HG03565 (cell line): ENCODE measurements at regions not wholly inside any gene's neighbourhood (a gene's known extent, or its start where the extent isn't known, plus 50 kb on each side); places are given as distances from the start of the nearest gene placed in this dataset.
"Not testable (repeated sequence)": the region's sequence is repeated elsewhere in the genome, so short reads cannot be mapped to it uniquely, and the experiment has no call there.

ENCODE experiments used
- ATAC-seq: cut with Tn5 transposase; IDR thresholded peaks from one replicate; pipeline ENCODE4 v1.9.1; 2021; ENCODE audit warnings: mild to moderate bottlenecking, moderate library complexity; ENCODE audit not compliant: unreplicated experiment

DNA sequence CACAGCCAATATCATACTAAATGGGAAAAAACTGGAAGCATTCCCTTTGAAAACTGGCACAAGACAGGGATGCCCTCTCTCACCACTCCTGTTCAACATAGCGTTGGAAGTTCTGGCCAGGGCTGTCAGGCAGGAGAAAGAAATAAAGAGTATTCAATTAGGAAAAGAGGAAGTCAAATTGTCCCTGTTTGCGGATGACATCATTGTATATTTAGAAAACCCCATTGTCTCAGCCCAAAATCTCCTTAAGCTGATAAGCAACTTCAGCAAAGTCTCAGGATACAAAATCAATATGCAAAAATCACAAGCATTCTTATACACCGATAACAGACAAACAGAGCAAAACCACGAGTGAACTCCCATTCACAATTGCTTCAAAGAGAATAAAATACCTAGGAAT, 283.4 kb downstream of the TSN start:
- ATAC-seq = not testable (repeated sequence)

DNA sequence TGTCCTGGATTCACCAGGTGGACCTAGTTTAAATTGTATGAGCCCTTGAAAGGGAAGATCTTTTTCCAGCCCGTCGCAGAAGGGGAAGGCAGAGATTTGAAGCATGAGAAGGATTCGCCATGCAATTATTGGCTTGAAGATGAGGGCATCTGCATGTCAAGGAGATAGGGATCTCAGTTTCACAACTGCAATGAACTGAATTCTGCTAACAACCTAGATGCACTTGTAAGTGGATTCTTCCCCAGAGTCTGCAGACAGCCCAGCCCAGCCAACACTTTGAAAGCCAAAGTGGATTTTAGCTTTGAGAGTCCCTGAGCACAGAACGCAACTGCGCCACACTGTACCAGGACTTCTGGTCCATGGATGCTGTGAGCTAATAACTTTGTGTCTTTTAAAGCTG, 286.0 kb downstream of the TSN start:
- no peak for ATAC-seq

DNA sequence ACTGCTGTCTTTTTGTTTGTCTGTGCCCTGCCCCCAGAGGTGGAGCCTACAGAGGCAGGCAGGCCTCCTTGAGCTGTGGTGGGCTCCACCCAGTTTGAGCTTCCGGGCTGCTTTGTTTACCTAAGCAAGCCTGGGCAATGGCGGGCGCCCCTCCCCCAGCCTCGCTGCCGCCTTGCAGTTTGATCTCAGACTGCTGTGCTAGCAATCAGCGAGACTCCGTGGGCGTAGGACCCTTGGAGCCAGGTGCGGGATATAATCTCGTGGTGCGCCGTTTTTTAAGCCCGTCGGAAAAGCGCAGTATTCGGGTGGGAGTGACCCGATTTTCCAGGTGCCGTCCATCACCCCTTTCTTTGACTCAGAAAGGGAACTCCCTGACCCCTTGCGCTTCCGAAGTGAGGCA, 296.2 kb downstream of the TSN start:
- ATAC-seq = not testable (repeated sequence)

DNA sequence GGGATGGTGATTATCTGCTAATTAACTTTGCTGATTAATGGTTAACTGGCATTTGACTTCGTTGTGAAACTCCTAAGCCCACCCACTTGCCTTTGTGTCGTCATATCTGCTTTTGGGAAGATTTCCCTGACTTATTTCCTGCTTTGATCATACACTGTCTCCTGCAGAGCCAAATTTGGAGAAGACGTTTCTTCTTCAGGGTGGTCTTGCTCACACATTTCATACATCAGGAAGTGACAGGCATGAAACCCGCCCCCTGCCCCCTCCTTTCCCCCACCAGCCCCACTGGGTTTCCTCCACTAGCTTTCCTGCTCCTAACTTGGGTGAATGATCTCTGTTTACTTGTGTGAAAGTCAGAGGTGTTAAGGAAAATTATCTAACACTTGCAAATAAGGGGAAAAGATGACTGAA, 300.1 kb downstream of the TSN start:
- no peak for ATAC-seq

DNA sequence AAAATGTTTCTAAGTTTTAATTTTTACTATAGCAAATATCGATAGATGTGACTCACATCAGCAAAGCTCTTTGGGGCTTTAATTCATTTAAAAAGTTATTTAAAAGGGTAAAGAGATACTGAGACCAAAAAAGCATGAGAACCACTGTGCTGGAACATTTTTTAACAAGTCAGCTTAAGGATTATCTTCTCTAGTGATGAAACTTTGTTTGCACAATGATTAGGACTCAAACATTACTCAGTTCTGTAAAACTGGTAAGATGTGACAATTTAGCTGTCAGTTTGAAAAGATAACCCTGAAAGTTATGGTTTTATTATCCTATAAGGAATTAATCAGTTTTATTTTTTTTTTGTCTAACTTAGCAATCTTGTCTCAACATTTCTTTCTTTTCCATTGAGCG, 301.4 kb downstream of the TSN start:
- no peak for ATAC-seq

DNA sequence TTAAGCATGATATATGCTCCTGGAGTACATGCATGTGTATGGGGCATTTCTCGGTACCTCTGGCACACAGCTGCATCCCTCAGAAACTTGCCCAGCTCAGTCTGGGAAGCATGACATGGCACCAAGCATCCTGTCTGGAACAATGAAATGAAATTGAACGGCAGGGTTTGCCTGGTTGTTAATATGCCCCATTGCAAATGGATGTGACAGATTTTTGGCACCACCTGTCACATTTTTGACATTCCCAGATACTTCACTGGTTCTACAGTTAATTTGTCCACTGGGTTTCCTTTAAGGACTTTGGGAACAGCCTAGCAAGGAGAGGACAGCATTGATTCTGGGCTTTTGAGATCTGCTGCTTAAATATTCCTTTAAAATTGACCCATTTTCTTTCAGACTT, 305.8 kb downstream of the TSN start:
- ATAC-seq = no peak

DNA sequence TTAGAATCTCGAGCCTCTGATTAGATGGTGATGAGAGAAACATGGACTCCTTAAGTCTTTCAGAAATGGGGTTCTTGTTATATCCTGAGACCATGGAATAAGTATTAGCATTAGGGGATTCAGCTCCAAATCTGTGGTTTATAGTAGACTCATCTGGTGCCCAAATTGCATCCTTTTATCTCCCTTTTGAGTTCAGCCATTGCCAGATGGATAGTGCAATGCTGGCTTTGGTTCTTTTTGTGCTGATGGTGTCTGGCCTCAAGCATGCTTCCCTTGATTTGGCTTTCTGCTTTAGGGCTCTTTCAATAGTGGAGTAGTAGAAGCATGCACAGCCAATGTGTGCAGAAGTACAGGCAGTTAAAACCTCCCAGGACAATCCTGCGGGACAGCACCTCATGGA, 306.4 kb downstream of the TSN start:
- no peak for ATAC-seq

DNA sequence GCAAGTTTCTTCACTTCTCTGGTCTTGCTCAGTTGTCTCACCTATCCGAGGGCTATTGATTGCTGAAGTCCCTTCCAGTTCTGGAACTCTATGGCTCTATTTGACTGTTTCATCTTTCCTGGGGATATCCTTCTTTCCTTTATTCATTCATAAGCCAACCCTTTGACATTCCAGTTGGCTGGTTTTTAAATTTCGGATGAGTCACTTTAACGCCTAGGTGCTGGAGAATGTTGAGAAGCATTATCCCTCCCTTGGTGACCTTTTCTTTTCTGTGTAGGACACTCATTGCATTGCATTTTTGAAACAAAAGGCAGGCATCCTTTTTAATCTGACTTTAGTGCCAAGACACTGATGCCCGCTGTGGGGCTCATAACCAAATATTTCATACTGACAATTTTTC, 307.1 kb downstream of the TSN start:
- ATAC-seq = no peak

DNA sequence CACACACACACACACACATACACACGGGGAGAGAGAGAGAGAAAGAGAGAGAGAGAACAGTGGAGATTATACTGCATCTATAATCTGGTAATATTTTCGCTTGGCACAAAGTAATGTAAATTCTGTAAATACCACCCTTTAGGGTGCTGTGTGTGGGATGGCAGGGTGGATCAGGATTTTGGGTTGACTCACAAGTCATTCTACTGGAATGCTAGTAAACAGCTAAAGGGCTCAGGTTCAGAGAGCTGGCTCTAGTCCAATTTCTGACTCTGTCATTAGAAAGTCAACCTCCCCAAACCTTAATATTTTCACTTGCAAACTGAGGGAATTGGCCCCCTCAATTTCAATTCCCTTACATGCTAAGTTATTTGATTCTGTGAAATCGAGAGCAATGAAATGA, 308.3 kb downstream of the TSN start:
- no peak for ATAC-seq

DNA sequence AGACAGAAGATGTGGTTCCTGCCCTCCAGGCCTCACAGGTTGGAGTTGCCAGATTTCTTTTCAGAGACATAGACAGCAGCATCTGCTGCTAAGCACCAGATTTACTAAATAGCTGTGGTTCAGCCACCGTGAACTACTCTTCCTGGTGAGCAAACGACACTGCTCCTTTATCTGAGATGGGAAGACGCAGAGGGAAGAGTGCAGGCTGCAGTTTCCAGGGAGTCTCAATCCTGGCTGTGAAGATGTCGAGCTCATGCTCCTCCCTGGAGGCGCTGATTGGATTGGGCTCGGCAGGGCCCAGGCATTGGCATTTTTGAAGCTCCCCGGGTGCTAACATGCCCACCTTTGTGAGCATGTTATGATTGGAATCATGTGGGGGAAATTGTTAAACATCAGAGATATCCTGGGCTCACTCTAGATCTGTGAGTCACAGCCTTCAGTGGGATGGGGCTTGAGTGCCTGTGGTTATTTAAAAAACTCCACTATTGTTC, 314.8 kb downstream of the TSN start:
- no peak for ATAC-seq

DNA sequence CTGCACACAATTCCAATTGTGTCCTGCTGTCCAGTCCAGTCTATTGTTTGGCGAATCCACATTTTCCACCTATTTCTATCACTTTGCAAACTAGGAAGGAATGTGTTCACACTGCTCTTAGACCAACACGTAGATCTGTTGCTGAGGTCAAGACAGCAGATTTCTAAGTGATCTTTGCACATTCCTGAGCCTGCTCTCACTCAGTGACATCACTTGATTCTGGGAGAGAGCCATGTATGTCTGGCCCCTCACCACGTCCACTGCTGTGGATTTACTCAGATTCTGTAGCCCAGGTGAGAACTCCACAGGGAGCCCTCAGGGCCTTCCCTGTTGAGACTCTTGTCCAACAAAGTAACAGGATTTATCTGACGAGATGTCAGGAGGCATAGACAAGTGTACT, 317.2 kb downstream of the TSN start:
- ATAC-seq = no peak

DNA sequence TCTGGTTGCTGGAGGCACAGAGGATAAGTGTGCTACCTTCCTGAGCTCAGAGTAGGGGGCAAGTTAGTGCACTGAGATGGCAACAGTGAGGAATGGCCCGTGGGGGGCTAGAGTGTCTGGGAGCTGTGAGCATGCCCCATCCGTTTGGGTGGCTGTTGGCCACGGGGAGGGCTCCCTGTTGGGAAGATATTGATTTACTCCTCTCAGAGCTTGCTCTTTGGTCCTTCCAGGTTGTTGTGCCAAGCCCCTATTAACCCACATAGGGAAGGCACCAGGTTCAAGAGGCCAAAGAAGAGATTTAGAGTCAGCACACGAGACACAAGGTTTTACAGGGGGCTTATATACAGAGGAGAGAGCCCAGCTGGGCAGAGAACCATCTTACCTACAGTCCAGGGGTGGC, 318.8 kb downstream of the TSN start:
- no peak for ATAC-seq

DNA sequence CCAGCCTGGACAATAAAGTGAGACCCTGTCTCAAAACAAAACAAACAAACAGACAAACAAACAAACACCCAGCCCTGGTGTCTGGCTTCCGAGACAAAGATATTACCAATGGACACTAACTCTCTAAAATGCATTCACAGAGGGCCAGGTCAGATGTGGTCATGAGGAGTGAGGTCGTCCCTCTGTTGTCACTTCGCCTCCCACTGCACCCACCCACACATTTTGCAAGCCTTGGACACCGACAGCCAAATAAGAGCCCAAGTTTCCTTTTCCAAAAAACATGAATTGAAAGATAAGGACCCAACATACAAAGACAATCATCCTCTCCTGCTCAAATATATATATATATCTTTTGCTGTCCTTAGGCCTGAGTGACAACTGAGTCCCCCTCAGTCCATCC, 319.9 kb downstream of the TSN start:
- no peak for ATAC-seq

DNA sequence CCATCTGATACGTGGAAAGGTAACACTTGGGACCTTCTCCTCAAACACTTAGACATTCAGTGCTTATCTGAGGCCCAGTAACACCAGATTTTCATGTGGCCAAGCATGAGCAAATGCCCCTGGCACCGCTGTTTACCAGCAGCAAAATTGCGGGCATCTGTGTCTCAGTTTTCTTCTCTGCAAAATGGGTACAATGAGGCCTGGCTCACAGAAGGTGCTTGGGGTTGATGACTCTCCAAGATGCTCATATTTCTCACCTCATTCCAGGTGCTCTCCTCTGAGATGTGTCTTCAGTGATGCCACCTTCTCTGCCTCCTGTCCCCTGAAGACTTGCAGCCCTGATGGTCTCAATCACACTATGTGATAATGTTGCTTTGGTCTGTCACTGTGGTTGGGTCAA, 321.7 kb downstream of the TSN start:
- ATAC-seq = no peak

DNA sequence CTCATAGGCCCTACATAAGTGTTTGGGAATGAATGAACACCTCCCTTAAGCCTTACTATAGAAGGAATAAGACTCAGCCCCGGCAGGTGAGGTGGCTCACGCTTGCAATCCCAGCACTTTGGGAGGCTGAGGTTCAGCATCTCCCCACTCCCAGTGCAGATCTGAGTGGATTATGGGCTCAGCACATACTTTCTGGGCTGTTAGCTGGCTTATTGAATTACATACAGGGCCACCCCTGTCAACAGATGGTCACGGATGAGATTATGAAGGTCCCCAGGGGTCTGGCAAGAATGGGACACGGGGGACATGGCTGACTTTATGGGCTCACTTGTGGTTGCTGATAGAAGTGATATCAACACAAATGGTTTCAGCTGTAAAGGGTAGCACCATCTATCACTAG, 322.3 kb downstream of the TSN start:
- ATAC-seq = no peak

DNA sequence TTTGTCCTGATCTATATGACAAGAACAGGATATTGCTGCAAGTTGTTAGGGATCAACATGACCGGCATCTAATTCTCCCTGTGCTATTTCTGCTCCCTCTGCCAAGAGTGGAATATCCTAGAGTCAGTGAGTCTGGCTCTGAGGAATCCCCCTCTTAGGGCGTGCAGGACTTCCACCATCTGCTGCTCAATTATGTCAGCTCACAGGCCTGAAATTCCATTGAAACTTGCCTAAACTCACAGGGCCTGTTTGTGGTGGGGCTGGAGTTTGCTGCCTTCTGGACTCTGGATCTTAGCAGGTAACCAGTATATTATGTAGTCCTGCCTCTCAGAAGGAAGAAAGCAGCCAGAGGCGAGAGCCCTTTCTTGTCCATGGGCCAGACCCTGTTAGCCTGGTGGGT, 323.0 kb downstream of the TSN start:
- ATAC-seq = no peak

DNA sequence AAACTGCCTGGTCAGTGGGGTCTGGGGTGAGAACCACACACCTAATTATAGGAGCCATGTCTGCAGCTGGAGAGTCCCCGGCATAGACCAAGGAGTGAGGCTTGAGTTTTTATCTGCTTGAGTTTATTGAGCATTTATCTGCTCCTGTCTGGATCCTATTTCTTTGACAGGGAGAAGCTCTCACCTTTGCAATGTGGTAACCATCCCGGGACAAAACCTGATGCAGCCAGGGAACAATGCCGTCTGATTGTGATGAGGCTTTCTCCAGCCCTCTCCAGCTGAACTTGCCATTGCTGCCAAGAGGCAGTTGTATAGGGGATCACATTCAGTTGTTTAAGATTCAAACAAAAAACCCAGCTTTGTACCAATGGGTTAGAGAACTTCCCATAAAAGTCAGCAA, 324.4 kb downstream of the TSN start:
- no peak for ATAC-seq

DNA sequence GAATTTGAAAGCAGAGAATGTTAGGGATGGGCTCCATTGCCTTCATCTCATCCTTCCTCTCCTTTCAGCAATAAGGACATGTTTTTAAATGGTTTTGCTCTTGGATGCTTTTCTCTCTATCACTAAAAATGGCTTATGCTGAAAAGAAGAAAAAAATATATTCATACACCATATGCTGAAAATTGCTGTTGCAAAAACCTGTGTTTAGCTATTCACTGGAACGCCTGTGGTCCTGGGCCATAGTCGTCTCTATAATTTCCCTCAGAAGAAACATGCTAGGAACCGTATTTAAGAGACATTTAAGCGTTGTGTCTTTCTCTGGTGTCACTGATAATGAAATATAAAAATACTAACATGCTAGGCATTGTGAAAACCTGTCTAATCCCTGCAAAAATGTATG, 324.9 kb downstream of the TSN start:
- no peak for ATAC-seq

DNA sequence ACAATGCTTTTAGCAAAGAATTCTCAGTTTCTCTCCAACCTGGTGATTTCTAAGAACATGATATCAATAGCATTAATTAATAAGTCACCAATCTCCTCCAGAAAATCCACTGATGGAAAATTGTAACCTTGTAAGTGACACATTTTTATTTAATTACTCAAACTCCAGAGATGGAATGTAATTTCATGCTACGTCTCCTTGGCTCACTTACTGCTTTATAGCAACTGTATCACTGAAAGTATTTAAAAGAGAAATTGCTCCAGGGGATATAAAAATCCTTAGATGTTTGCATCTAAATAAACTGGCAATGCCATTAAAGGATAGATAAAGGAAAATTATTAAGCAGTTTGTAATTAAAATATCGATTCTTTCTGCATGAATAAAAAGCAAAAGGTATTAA, 325.4 kb downstream of the TSN start:
- ATAC-seq = no peak

DNA sequence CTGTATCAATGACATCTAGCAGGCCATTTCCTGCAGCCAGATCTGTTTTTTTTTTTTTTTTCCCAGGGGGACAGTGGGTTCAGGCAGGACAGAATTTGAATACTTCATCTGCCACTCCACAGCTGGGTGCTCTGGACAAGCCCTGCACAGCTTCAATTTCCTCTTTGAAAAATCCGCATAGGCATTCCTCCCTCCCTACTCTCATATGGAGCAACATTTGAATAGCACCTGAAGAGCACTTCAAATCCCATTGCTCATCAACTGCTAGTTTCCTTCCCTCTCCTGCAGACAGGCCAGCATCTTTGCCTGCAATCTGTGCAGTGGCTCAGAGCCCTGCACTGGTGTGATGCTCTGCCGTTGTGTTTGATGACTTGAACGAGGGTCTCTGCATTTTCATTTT, 326.3 kb downstream of the TSN start:
- no peak for ATAC-seq

DNA sequence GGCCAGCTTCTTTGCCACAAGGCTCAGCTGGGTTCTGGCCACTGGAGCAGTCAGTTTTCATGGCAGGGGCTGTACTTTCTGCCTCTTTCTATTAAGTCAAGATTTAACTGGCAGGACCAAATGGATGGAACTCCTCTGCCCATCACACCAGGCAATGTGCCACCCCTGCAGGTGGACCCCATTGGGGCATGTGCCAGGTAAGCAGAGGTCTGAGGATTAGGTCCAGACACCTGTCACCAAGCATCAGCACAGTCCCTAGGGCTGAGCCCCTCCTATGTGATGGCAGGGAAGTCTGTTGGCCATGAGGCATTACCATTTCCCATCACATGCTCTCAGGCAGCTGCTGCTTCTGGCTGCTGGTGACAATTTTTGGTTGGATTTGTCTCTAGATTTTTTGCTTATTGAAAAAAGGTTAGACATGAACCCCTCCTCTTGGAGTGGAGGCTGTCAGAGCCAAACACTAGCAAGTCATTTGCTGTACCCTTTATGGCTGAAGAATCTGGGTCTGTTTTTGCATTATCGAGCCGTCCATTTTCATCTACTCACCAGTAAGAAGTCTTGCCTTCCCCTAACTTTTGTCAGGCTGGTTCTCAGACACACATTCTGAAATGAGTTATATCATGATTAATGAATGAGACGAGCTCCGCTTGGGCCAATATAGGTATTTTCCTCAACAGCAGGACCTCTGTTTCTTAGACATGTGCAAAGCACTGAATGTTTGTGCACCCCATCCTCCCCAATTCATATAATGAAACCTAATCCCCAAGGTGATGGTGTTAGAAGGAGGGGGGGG, 328.0 kb downstream of the TSN start:
- ATAC-seq = no peak

DNA sequence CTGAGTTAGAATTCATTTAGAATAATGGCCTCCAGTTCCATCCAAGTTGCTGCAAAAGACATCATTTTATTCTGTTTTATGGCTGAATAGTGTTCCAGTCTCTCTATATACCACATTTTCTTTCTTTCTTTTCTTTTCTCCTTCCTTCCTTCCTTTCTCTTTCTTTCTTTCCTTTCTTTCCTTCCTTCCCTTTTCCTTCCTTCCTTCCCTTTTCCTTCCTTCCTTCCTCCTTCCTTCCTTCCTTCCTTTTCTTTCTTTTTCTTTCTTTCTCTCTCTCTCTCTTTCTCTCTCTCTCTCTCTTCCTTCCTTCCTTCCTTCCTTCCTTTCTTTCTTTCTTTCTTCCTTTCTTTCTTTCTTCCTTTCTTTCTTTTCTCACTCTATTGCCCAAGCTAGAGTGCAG, 330.2 kb downstream of the TSN start:
- not testable (repeated sequence) for ATAC-seq

DNA sequence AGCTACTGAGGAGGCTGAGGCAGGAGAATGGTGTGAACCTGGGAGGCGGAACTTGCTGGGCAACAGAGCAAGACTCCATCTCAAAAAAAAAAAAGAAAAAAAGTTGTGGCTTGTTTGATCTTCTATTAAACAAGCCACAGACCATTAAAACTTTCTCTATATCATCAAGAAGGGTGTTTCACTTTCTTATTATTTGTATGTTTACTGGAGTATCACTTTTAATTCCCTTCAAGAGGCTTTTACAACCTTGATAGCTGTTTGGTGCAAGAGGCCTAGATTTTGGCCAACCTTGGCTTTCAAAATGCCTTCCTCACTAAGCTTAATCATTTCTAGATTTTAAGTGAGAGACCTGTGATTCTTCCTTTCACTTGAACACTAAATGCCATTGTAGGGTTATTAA, 339.1 kb downstream of the TSN start:
- no peak for ATAC-seq
